B cell (primary cell): ENCODE measurements at regions not wholly inside any gene's neighbourhood (a gene's known extent, or its start where the extent isn't known, plus 50 kb on each side); places are given as distances from the start of the nearest gene placed in this dataset.

ENCODE experiments used
- ATAC-seq: fragments of 200-7000 bp; cut with Tn5 transposase; one replicate; pipeline ENCODE4 v1.10.0; 2021; ENCODE audit warnings: low read depth, mild to moderate bottlenecking, moderate number of reproducible peaks, moderate library complexity
- CTCF ChIA-PET: fragments of 350-600 bp; sonication (Branson Sonifier 250); formaldehyde crosslinking; loops from one replicate; lab custom pipeline; 2021; ENCODE audit warnings: antibody characterized with exemption, inconsistent platforms; lab: Charles Lee
- POLR2A ChIA-PET: fragments of 350-600 bp; sonication (Branson Sonifier 250); formaldehyde crosslinking; loops from one replicate; lab custom pipeline; 2021; ENCODE audit warnings: antibody characterized with exemption; lab: Charles Lee
- DNase-seq: peaks from one replicate; pipeline ENCODE4 v3.0.0; 2013
- H2AFZ ChIP-seq: 2 replicates; pipeline ENCODE4 v1.6.1; 2012; ENCODE audit warnings: mild to moderate bottlenecking, low read depth, low read length; ENCODE audit not compliant: insufficient read depth, poor library complexity, severe bottlenecking
- H3K27ac ChIP-seq, 2 donors: 1 replicate in 1 of 2; 2 replicates in 1 of 2; pipeline ENCODE4 v1.5.1; 2012 to 2013; ENCODE audit warnings: low read length in 2 of 2, mild to moderate bottlenecking in 2 of 2, moderate library complexity in 1 of 2
- H3K27me3 ChIP-seq, 4 experiments: fragments of 200-600 bp in 1 of 4; sonication (generic) in 1 of 4; replicated peaks in 1 of 4; 1 replicate in 2 of 4; 2 replicates in 2 of 4; pipeline versions ENCODE4 v1.6.1 to v1.7.0; 2013 to 2016; ENCODE audit warnings: low read length in 3 of 4, mild to moderate bottlenecking in 2 of 4, mixed read lengths in 1 of 4, moderate library complexity in 1 of 4; ENCODE audit not compliant: insufficient read depth in 4 of 4, control insufficient read depth in 3 of 4; ENCODE audit errors: control extremely low read depth in 1 of 4
- H3K36me3 ChIP-seq, 2 experiments: replicated peaks in 1 of 2; 1 replicate in 1 of 2; 2 replicates in 1 of 2; pipeline versions ENCODE4 v1.6.1 to v1.7.1; 2013; ENCODE audit warnings: low read length in 1 of 2; ENCODE audit not compliant: insufficient read depth in 2 of 2, control insufficient read depth in 1 of 2; ENCODE audit errors: control extremely low read depth in 1 of 2, extremely low read depth in 1 of 2
- H3K4me1 ChIP-seq, 2 donors: fragments of 200-600 bp in 1 of 2; sonication (generic) in 1 of 2; 1 replicate in 1 of 2; 2 replicates in 1 of 2; pipeline versions ENCODE4 v1.5.1 to v1.6.1; 2013 to 2017; ENCODE audit warnings: low read length in 2 of 2; ENCODE audit not compliant: control insufficient read depth in 2 of 2, insufficient read depth in 2 of 2
- H3K4me2 ChIP-seq: replicated peaks from 2 replicates; pipeline ENCODE3; 2012; ENCODE audit warnings: mild to moderate bottlenecking, low read depth, low read length; ENCODE audit not compliant: poor library complexity, severe bottlenecking
- H3K4me3 ChIP-seq, 5 experiments: fragments of 200-600 bp in 1 of 5; sonication (generic) in 1 of 5; 1 replicate in 3 of 5; 2 replicates in 2 of 5; pipeline versions ENCODE4 v1.5.1 to v1.7.0; 2011 to 2016; ENCODE audit warnings: low read length in 4 of 5, mild to moderate bottlenecking in 4 of 5, low read depth in 2 of 5, control low read depth in 1 of 5, moderate library complexity in 1 of 5; ENCODE audit not compliant: insufficient read depth in 1 of 5; ENCODE audit errors: control extremely low read depth in 1 of 5, extremely low read depth in 1 of 5
- H3K79me2 ChIP-seq: fragments of 200-600 bp; sonication (generic); one replicate; pipeline ENCODE4 v1.6.0; 2016; ENCODE audit warnings: low read length; ENCODE audit not compliant: control insufficient read depth, insufficient read depth
- H3K9ac ChIP-seq: fragments of 200-600 bp; sonication (generic); 2 replicates; pipeline ENCODE4 v1.6.1; 2017; ENCODE audit warnings: mild to moderate bottlenecking, low read length, moderate library complexity
- H3K9me3 ChIP-seq, 3 donors: one replicate each; pipeline versions ENCODE4 v1.6.1 to v1.7.1; 2013; ENCODE audit warnings: low read length in 2 of 3; ENCODE audit not compliant: control insufficient read depth in 2 of 3, insufficient read depth in 1 of 3; ENCODE audit errors: control extremely low read depth in 1 of 3
- H4K20me1 ChIP-seq: 2 replicates; pipeline ENCODE4 v1.6.0; 2012; ENCODE audit warnings: mild to moderate bottlenecking, low read length; ENCODE audit not compliant: insufficient read depth, control insufficient read depth, poor library complexity, severe bottlenecking
- H3K27ac Mint-ChIP-seq: one replicate; pipeline ENCODE4 v1.8.0; 2021; ENCODE audit warnings: mixed read lengths
- H3K27me3 Mint-ChIP-seq: one replicate; pipeline ENCODE4 v1.8.0; 2021; ENCODE audit warnings: mixed read lengths
- H3K4me1 Mint-ChIP-seq: one replicate; pipeline ENCODE4 v1.8.0; 2021; ENCODE audit warnings: mixed read lengths
- H3K4me3 Mint-ChIP-seq: one replicate; pipeline ENCODE4 v1.8.0; 2021; ENCODE audit warnings: mixed read lengths
- H3K9me3 Mint-ChIP-seq: one replicate; pipeline ENCODE4 v1.8.0; 2022; ENCODE audit warnings: mixed read lengths; ENCODE audit not compliant: insufficient read depth
- CTCF ChIP-seq: fragments of 200-600 bp; IDR thresholded peaks from one replicate; pipeline ENCODE4 v1.8.0; 2022; ENCODE audit warnings: antibody characterized with exemption, mild to moderate bottlenecking
- EZH2 ChIP-seq: IDR thresholded peaks from 2 replicates; pipeline ENCODE4 v1.6.1; 2012; ENCODE audit warnings: borderline replicate concordance, low read depth, mild to moderate bottlenecking, moderate library complexity, low read length; ENCODE audit not compliant: insufficient read depth, poor library complexity, severe bottlenecking
- WGBS: methylation state at CpG from one replicate; pipeline ENCODE4 v1.1.5; 2013; ENCODE audit warnings: missing lambda C conversion rate; ENCODE audit not compliant: insufficient coverage; 5-methylcytosine and 5-hydroxymethylcytosine counted together
- intact Hi-C: fragments of 100-400 bp; cut with micrococcal nuclease; formaldehyde crosslinking; loops from one replicate; pipeline ENCODE4 v1.10.0; 2022

- no peak overlapping the region for H2AFZ ChIP-seq
- no peaks in the 10 kb centered on the region for H3K4me1 Mint-ChIP-seq
- H3K4me2 ChIP-seq = no peak overlapping the region
- intact Hi-C loops = no loop called here
- no peak overlapping the region for H3K4me3 ChIP-seq
- H4K20me1 ChIP-seq = no peaks in the 10 kb centered on the region
- H3K9me3 Mint-ChIP-seq = no peaks in the 10 kb centered on the region
- H3K4me3 Mint-ChIP-seq = no peak overlapping the region
- CTCF ChIA-PET = no interaction called here
- H3K27ac ChIP-seq = no peak overlapping the region
- peaks cover 0 to 1% (median 0%) of the 10 kb centered on the region in 3 donors for H3K9me3 ChIP-seq
- POLR2A ChIA-PET = no interaction called here
- ATAC-seq = no peak
- no peaks in the 10 kb centered on the region for H3K4me1 ChIP-seq
- H3K27me3 ChIP-seq = no peaks in the 10 kb centered on the region
- no peak overlapping the region for H3K27ac Mint-ChIP-seq
- no peaks in the 10 kb centered on the region for H3K27me3 Mint-ChIP-seq
- TF ChIP-seq EZH2 = no peak
- no peak for TF ChIP-seq CTCF
- H3K36me3 ChIP-seq = no peaks in the 10 kb centered on the region
- H3K9ac ChIP-seq = no peak overlapping the region
- 80% methylated on average over 1 of the region's 5 CpGs for WGBS
- DNase-seq = no peak
- no peaks in the 10 kb centered on the region for H3K79me2 ChIP-seq
Measured at GRCh38 chr4:84126061-84126787, 372.9 kb downstream of the NKX6-1 start.

DNA sequence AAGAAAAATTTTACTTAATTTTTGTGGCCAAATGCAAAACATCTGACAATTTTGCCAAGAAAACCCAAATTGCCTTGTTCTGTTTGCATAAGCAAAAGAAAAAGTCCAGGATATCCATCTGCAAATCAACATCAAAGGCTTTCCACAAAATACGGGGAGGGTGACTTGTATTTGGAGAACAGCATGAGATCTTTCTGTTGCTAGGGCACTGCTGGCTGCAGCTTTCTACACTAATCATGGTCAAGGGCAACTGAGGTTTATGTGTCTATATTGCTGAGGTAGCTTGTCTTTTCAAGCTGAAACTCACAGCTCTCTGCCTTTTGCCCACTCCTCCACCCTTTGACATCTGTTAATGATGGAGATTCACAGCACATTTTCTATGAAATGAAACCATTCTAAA is 389.1 kb downstream of the NKX6-1 start:
- H3K4me1 Mint-ChIP-seq = no peaks in the 10 kb centered on the region

More for the DNA sequence above, 389.1 kb downstream of the NKX6-1 start:
- no CpG with 5 or more reads among the region's 1 CpG for WGBS
- H3K9me3 Mint-ChIP-seq = no peaks in the 10 kb centered on the region
- no peak overlapping the region for H3K9ac ChIP-seq
- H3K27ac Mint-ChIP-seq = no peak overlapping the region
- no peak overlapping the region for H3K4me3 Mint-ChIP-seq
- H2AFZ ChIP-seq = no peak overlapping the region
- DNase-seq (no peak), ATAC-seq (no peak)
- ChIA-PET CTCF (no interaction called here), POLR2A (no interaction called here)
- H4K20me1 ChIP-seq = no peaks in the 10 kb centered on the region
- no peak overlapping the region for H3K4me3 ChIP-seq
- H3K36me3 ChIP-seq = no peaks in the 10 kb centered on the region
- H3K27me3 Mint-ChIP-seq = no peaks in the 10 kb centered on the region
- no peak overlapping the region for H3K4me2 ChIP-seq
- intact Hi-C loops = no loop called here
- no peaks in the 10 kb centered on the region for H3K27me3 ChIP-seq
- TF ChIP-seq EZH2 (no peak), CTCF (no peak)
- H3K27ac ChIP-seq = no peak overlapping the region
- no peaks in the 10 kb centered on the region for H3K79me2 ChIP-seq
- no peaks in the 10 kb centered on the region for H3K4me1 ChIP-seq
- H3K9me3 ChIP-seq = peaks cover 0 to 5% (median 0%) of the 10 kb centered on the region in 3 donors
